ENCODE measurements at regions not wholly inside any gene's neighbourhood (a gene's known extent, or its start where the extent isn't known, plus 50 kb on each side); places are given as distances from the start of the nearest gene placed in this dataset.
A peak's percentile ranks its signal among the peaks of the same experiment; 100 is the strongest.

DNA sequence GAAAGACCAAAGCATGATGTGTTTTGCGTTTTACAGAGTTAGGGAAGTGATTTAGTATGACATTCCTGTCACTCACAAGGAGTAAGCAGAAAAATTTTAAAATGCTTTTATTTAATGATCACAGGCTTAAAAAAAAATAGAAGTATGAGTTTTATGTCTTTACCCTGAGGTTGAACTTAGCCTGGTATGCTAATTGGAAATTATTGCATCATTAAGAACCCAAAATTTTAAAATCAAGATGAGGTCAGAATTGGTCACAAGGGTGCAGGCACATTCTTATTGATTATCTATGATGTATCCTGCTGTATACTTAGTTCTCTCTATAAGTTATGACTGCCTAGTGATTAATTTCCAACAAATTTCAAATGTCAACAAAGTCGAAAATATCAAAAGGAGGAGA is 585.6 kb upstream of the ALCAM start:
- no peak for ATAC-seq
- no peak for TF ChIP-seq BACH2 (CRISPR knock-in tag; IDR thresholded peaks at IDR 0.05; ENCODE audit: borderline replicate concordance)
- TF ChIP-seq, protein P1, sequence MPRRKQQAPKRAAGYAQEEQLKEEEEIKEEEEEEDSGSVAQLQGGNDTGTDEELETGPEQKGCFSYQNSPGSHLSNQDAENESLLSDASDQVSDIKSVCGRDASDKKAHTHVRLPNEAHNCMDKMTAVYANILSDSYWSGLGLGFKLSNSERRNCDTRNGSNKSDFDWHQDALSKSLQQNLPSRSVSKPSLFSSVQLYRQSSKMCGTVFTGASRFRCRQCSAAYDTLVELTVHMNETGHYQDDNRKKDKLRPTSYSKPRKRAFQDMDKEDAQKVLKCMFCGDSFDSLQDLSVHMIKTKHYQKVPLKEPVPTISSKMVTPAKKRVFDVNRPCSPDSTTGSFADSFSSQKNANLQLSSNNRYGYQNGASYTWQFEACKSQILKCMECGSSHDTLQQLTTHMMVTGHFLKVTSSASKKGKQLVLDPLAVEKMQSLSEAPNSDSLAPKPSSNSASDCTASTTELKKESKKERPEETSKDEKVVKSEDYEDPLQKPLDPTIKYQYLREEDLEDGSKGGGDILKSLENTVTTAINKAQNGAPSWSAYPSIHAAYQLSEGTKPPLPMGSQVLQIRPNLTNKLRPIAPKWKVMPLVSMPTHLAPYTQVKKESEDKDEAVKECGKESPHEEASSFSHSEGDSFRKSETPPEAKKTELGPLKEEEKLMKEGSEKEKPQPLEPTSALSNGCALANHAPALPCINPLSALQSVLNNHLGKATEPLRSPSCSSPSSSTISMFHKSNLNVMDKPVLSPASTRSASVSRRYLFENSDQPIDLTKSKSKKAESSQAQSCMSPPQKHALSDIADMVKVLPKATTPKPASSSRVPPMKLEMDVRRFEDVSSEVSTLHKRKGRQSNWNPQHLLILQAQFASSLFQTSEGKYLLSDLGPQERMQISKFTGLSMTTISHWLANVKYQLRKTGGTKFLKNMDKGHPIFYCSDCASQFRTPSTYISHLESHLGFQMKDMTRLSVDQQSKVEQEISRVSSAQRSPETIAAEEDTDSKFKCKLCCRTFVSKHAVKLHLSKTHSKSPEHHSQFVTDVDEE (CRISPR knock-in tag; IDR thresholded peaks at IDR 0.05), result no peak
- TF ChIP-seq, protein P2, sequence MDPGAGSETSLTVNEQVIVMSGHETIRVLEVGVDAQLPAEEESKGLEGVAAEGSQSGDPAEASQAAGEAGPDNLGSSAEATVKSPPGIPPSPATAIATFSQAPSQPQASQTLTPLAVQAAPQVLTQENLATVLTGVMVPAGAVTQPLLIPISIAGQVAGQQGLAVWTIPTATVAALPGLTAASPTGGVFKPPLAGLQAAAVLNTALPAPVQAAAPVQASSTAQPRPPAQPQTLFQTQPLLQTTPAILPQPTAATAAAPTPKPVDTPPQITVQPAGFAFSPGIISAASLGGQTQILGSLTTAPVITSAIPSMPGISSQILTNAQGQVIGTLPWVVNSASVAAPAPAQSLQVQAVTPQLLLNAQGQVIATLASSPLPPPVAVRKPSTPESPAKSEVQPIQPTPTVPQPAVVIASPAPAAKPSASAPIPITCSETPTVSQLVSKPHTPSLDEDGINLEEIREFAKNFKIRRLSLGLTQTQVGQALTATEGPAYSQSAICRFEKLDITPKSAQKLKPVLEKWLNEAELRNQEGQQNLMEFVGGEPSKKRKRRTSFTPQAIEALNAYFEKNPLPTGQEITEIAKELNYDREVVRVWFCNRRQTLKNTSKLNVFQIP (CRISPR knock-in tag; IDR thresholded peaks at IDR 0.05; ENCODE audit: borderline replicate concordance, low read depth), result no peak
- TF ChIP-seq RARB (CRISPR knock-in tag; IDR thresholded peaks at IDR 0.05), result no peak
- no peak for TF ChIP-seq ESRRG (CRISPR knock-in tag; IDR thresholded peaks at IDR 0.05)
- TF ChIP-seq, protein P3, sequence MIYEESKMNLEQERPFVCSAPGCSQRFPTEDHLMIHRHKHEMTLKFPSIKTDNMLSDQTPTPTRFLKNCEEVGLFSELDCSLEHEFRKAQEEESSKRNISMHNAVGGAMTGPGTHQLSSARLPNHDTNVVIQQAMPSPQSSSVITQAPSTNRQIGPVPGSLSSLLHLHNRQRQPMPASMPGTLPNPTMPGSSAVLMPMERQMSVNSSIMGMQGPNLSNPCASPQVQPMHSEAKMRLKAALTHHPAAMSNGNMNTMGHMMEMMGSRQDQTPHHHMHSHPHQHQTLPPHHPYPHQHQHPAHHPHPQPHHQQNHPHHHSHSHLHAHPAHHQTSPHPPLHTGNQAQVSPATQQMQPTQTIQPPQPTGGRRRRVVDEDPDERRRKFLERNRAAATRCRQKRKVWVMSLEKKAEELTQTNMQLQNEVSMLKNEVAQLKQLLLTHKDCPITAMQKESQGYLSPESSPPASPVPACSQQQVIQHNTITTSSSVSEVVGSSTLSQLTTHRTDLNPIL (CRISPR knock-in tag; IDR thresholded peaks at IDR 0.05; ENCODE audit: low read depth), result peak; percentile 61; the same call in 1 of the 2 replicates
- no peak for TF ChIP-seq ZFP30 (CRISPR knock-in tag; IDR thresholded peaks at IDR 0.05)
- peak; percentile 80 for TF ChIP-seq ISL1 (CRISPR knock-in tag; IDR thresholded peaks at IDR 0.05)
- TF ChIP-seq ZNF565 (CRISPR knock-in tag; conservative IDR thresholded peaks at IDR 0.05; ENCODE audit: low read depth), result no peak
- TF ChIP-seq SNAI2 (CRISPR knock-in tag; IDR thresholded peaks at IDR 0.05), result no peak

DNA sequence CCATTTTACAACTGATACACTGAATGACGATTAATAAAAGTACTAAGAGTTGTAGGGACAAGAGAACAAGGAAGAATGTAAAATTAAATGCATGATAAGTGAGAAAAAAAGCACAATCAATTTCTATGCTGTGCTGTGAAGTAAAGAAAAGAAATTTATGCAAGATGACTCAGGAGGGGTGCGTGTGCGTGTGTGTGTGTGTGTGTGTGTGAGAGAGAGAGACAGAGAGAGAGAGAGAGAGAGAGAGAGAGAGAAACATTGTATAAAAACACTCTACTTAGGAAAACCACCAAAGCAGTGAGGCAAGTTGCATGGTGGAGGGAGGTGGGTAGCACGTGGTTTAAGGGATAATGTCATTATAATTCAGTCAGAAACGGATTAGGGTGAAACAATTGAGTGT is 580.8 kb upstream of the ALCAM start:
- TF ChIP-seq ZNF70 (CRISPR knock-in tag; IDR thresholded peaks at IDR 0.05), result no peak
- no peak for TF ChIP-seq ZFP30 (CRISPR knock-in tag; IDR thresholded peaks at IDR 0.05)
- no peak for TF ChIP-seq GLIS3 (CRISPR knock-in tag; IDR thresholded peaks at IDR 0.05)
- no peak for TF ChIP-seq ZFP3 (CRISPR knock-in tag; IDR thresholded peaks at IDR 0.05)
- no peak for TF ChIP-seq ZNF8 (CRISPR knock-in tag; IDR thresholded peaks at IDR 0.05)
- no peak for TF ChIP-seq TCF4 (CRISPR knock-in tag; IDR thresholded peaks at IDR 0.05; ENCODE audit: borderline replicate concordance)
- TF ChIP-seq, protein P1 (CRISPR knock-in tag; IDR thresholded peaks at IDR 0.05), result no peak
- TF ChIP-seq, protein P3 (CRISPR knock-in tag; IDR thresholded peaks at IDR 0.05; ENCODE audit: low read depth), result no peak
- TF ChIP-seq, protein P4, sequence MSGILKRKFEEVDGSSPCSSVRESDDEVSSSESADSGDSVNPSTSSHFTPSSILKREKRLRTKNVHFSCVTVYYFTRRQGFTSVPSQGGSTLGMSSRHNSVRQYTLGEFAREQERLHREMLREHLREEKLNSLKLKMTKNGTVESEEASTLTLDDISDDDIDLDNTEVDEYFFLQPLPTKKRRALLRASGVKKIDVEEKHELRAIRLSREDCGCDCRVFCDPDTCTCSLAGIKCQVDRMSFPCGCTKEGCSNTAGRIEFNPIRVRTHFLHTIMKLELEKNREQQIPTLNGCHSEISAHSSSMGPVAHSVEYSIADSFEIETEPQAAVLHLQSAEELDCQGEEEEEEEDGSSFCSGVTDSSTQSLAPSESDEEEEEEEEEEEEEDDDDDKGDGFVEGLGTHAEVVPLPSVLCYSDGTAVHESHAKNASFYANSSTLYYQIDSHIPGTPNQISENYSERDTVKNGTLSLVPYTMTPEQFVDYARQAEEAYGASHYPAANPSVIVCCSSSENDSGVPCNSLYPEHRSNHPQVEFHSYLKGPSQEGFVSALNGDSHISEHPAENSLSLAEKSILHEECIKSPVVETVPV (CRISPR knock-in tag; IDR thresholded peaks at IDR 0.05), result no peak
- no peak for TF ChIP-seq ZC3H10 (CRISPR knock-in tag; IDR thresholded peaks at IDR 0.05)
- no peak for TF ChIP-seq TOX (CRISPR knock-in tag; IDR thresholded peaks at IDR 0.05; ENCODE audit: borderline replicate concordance)
- TF ChIP-seq ZNF565 (CRISPR knock-in tag; conservative IDR thresholded peaks at IDR 0.05; ENCODE audit: low read depth), result no peak
- TF ChIP-seq, protein P2 (CRISPR knock-in tag; IDR thresholded peaks at IDR 0.05; ENCODE audit: borderline replicate concordance, low read depth), result no peak
- TF ChIP-seq RARB (CRISPR knock-in tag; IDR thresholded peaks at IDR 0.05), result no peak
- no peak for ATAC-seq
